Activated CD8-positive, alpha-beta memory T cell treated with anti-CD3 and anti-CD28 coated beads, Interleukin-2, amount 50 U/mL, for 4 hours (primary cell): ENCODE measurements at regions not wholly inside any gene's neighbourhood (a gene's known extent, or its start where the extent isn't known, plus 50 kb on each side); places are given as distances from the start of the nearest gene placed in this dataset.
"Not testable (repeated sequence)": the region's sequence is repeated elsewhere in the genome, so short reads cannot be mapped to it uniquely, and the experiment has no call there.

Experiments used
- DNase-seq: peaks from one replicate; pipeline ENCODE4 v3.0.0-alpha.2; 2020

GRCh38 chr22:47420211-47420610, 657.8 kb downstream of the TBC1D22A start:
- no peak for DNase-seq

- DNase-seq = no peak
These were observed 656.8 kb downstream of the TBC1D22A start for GRCh38 chr22:47419239-47419638.

GRCh38 chr22:47417699-47418098, 655.2 kb downstream of the TBC1D22A start:
- no peak for DNase-seq

DNA sequence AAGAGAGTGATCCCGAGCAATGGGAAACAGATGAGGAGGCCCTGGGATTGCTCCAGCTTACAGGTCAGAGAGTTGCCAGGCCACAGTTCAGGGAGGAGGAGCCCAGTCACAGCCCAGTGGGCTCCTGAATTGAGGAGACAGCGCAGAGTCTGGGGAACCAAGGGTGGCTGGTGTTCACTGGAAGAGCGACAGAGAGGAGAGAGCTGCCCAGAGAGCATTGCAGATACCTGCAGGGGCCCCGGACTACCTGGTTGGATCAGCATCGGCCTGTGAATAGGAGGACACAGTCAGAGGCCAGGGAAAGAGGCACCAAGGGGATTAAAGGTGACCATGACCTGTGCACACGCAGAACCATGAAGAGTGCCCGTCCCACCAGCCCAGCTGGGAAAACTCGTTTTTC, 648.6 kb downstream of the TBC1D22A start:
- DNase-seq = no peak

- no peak for DNase-seq
These were observed 647.3 kb downstream of the TBC1D22A start for GRCh38 chr22:47409539-47410275.

- DNase-seq = no peak
These were observed 646.0 kb downstream of the TBC1D22A start for GRCh38 chr22:47408409-47408808.

GRCh38 chr22:47407461-47408025, 645.1 kb downstream of the TBC1D22A start:
- DNase-seq = no peak

DNA sequence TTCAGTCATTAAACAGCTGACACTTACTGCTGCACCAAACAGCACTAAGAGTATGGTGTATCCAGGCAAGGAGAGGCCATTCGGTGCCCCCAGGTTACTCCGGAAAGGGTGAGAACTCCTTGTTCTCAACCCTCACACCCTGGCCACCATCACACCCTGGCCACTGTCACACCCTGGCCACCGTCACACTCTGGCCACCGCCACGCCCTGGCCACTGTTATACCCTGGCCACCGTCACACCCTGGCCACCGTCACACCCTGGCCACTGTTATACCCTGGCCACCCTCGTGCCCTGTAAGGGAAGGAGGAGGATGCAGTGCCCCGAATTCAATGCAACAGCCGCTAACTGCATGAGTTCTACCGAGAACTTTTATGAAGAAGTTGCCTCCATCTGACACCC, 644.4 kb downstream of the TBC1D22A start:
- DNase-seq = no peak

- DNase-seq = no peak
These were observed 643.9 kb downstream of the TBC1D22A start for GRCh38 chr22:47406180-47406834.

GRCh38 chr22:47405222-47405621, 642.8 kb downstream of the TBC1D22A start:
- DNase-seq = not testable (repeated sequence)

- DNase-seq = no peak
These were observed 640.6 kb downstream of the TBC1D22A start for GRCh38 chr22:47402876-47403525.

DNA sequence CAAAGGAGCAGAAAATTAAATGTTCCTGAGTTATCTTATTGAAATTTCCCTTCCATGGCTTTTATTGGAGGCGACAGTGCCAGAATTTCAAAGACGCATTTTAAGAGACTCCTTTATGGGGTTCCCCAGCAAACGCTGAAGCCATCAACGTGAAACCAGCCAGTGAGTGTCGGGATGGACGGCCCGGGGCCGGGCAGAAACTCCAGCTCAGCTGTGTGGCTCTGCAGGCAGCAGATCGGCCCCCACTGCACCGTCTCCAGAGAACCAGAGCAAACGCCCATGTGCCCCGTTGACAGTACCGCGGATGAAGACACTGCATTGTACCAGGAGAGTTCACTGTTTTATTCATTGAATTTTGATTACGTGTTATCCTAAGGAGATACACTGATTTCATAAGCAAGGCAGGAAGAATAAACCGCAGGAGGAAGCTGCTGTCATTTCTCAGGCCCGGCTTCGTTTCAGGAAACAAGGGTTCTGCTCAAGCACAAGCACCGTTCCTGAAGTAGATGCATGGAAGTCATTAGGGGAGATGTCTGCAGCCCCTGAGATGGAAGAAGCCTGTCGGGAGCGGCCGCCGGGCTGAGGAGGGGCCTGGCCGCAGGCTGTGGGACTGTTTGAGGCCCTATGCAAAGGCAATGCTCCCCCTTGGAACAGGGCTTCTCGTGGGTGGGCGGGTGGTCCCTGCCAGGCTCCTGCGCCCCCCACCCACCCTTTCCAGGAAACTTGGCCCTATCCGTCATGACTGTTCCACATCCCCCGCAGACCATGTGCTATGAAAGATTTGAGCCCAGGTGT, 639.7 kb downstream of the TBC1D22A start:
- no peak for DNase-seq

DNA sequence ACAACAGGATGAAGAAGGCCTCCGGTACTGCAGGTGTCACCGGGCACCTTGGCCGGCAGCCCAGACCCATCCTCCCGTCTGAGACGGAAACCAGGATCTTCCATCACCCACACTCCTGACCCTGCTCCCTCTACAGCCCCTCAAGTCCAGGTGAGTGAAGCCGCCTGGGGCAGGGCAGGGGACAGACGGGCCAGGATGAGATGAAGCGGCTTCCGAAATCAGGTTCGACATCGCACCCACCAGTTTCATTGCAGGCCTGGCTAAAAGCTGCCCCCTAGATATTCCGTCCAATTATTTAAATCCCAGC, 639.1 kb downstream of the TBC1D22A start:
- DNase-seq = no peak

- DNase-seq = no peak
These were observed 638.5 kb downstream of the TBC1D22A start for GRCh38 chr22:47400701-47401591.

GRCh38 chr22:47400131-47400530, 637.7 kb downstream of the TBC1D22A start:
- not testable (repeated sequence) for DNase-seq

- no peak for DNase-seq
These were observed 636.7 kb downstream of the TBC1D22A start for GRCh38 chr22:47398921-47399790.

DNA sequence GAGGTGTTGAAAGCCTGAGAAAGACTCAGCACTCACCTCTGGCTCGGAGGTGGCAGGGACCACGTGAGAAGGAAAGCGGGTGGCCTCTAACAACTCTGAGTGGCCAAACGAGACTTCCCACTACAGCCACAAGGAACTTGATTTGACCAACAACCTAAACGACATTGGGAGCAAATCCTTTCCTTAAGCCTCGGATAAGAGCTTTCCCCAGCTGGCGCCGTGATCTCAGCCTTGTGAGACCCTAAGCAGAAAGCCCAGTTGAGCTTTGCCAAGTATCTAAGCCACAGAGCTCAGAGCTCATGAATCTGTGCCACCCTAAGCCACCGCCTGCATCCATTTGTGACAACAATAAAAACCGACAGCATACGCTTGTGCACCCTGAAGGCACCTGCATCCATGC, 636.0 kb downstream of the TBC1D22A start:
- DNase-seq = no peak

- no peak for DNase-seq
These were observed 635.2 kb downstream of the TBC1D22A start for GRCh38 chr22:47397673-47398072.

DNA sequence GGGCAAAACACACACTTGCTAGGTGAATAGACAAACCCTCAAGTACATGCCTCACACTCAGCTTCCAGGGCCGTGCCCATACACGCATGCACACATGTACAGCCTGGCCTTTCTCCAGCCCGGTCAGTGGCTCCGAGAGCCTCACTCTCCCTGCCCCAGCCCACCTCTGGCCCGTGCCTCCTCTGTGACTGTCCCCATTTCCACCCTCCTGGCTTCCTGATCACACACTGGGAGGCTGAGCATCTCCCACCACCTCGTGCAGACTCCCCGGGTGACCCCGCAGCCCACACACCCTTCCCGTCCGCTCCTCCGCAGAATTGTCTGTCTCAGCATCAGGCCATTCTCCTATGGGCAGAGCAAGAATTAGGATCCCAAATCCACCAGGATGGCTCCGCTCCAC, 634.1 kb downstream of the TBC1D22A start:
- no peak for DNase-seq

DNA sequence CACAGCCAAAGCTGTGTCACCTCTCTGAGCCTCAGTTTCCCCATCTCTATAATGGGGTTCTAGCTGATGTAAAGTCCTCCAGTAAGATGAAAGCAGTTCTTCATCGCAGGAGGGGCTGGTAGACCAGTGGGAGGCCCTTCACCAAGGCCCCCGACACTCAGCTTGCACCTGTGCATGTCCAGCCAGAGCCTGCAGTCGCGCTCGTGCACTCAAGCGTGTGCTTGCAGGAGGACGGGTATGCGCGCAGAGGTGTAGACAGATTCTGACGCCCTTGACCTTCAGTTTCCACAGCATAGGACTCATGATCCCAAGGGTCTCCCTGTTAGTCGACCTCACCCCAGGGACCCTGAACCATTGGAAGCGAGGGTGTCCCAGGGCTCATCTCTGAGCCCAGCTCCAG, 633.7 kb downstream of the TBC1D22A start:
- DNase-seq = no peak

- no peak for DNase-seq
These were observed 633.0 kb downstream of the TBC1D22A start for GRCh38 chr22:47395481-47395880.
